HG02885 (cell line): ENCODE measurements at regions not wholly inside any gene's neighbourhood (a gene's known extent, or its start where the extent isn't known, plus 50 kb on each side); places are given as distances from the start of the nearest gene placed in this dataset.

Source experiments
- ATAC-seq: cut with Tn5 transposase; IDR thresholded peaks from one replicate; pipeline ENCODE4 v1.9.1; 2021; ENCODE audit warnings: mild to moderate bottlenecking; ENCODE audit not compliant: unreplicated experiment, poor library complexity

DNA sequence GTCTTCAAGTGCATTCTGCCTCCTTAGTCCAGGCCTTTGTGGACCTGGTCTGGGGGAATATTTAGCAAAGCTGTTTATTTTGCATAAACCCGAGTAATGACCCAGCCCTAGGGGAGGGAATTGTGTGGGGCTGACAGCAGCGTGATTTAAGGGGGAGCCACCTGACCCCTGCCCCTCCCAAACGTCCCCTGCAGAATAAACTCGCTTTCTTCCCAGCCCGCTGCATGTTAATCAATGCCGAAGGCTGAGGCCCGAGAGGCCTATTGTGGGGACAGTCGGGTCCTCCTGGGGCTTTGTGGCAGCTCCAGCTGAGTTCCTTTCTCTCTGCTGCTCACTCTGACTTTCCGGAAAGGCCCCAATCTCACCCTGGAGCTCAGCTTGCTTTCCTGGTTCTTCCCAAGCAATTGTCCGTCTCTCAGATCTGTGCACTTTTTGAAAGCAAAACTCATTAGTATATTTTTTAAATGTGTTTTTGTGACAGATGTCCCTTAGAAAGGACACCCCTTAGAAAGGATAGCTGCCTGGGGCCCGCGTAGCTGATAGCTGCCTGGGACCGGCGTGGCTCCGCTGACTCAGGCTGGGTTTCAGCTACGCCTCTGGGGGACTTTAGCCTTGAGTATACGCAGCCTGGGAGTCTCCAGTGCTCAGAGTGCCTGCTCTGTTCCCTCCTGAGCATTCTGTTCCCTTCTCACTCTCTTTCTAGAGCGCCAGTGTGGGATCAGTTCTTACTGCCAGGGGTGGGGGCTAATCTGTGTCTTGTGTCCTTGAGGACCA, 158.3 kb downstream of the GLI2 start:
- ATAC-seq: no peak

DNA sequence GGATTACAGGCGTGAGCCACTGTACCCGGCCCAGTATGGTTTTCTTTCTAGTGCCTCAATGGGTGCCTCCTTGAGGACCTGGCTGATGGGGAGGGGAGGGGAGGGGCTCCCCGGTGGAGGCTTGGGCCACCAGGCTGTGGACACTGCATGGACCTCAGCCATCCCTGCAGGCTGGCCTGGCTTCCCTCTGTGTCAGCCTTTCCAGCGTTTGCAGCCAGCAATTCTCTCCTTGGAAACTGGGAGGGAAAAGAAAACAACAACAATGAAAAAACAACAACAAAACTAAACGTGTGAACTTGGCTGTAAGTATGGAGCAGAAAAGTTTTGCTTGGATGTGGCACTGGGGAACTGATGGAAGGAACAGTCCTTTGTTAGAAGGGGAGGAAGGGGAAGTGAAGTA, 159.3 kb downstream of the GLI2 start:
- no peak for ATAC-seq

GRCh38 chr2:120896126-120896525, 160.5 kb downstream of the GLI2 start:
- no peak for ATAC-seq

DNA sequence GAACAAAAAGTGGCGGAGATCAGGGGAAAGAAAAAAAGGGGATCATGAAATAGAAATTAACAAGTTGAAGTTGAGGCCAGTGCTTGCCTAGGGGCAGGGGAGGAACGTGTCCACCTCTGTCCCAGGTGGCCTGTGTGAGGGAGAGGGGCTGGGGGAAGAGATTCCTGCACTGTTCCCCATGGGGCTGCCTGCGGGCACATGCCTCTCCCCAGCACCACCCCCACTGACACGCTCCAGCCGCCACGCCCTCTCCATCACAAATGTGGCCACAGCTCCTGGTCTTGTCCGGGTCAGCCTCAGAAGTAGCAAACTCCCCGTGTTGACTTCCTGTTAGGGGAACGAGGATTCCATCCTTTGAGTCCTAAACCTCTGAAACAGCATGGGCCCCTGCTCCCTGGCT, 161.2 kb downstream of the GLI2 start:
- no peak for ATAC-seq

DNA sequence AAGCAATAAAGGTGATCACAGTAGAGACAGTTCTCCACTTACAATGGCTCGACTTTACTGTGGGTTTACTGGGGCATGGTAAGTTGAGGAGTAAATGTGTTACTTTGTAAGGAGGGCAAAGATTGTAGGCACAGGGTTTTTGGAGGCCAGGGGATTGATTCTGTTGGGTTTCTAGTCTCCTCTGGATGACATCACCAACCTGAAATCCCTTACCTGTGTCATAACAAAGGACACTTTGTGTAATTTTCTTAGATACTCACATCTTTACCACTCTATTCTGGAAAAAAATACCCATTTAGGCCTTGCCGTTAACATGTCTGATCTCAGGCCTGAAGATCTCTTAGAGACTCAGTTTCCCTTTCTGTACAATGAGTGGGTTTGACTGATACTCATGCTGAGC, 161.7 kb downstream of the GLI2 start:
- ATAC-seq: no peak

DNA sequence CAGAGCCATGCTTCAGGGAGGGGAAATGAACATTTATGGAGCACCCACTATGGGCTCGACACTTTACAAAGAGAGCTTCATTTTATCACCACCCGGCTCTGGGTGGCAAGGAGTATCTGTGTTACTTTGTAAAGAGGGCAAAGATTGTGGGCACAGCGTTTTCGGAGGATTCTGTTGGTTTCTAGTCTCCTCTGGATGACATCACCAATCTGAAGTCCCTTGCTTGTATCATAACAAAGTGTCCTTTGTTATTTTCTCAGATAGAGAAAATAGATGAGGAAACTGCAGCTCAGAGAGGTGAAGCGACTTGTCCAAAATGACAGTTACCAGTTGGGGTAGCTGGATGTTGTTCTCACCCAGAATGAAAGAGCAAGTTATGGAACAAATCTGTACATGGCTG, 162.8 kb downstream of the GLI2 start:
- ATAC-seq: no peak

DNA sequence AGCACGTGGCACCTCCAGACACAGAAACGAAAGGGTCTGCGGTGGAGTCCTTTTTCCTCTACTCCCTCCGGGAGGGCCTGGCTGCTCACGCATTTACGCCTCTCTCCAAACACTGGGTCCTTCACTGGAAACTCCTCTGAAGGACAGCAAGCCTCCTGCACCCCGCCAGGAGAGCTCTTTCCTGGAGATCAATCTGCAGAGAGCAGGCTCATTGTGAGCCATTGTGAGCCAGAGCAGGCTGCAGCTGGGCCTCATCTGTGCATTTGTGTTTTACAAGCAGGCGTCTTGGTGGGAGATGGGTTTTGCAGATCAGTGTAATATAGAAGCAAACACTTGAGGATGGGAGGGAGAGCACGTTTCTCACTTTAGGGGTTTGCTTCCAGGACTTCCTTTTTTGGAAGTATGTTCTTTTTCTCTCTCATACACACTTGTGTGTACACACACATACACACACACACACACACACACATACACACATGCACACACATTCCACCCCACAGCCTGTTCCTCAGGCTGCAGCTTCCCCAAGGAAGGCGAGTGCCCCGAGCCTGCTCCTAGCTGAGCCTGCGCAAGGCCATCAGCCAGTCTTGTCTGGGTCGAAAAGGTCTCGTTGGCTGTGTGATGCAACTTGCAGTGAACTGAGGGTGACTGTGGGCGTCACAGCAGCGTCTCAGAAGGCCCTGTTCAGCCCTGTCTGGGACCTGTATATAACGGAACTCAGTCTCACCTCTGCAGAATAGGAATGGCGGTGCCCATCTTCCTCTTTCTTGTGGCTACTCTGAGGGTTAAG, 163.5 kb downstream of the GLI2 start:
- ATAC-seq: no peak

GRCh38 chr2:120899771-120900170, 164.1 kb downstream of the GLI2 start:
- no peak for ATAC-seq

DNA sequence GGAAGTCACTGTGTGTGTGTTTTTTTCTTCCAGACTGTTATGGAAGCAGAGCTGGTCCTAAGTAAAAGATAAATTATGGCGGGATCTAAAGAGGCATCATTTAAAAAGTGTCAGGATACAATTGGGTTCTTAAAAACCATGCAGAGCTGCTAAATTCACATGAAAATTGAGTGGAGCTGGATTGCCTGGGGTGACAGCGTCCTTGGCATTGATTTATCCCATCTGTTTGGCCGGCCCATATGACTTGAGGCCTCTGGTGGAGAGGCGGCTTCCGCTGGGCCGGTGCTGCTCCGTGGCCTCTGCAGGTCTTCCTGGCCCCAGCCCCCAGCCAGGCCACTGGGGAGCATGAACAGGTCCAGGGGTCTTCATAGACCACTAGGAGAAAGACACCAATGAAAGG, 165.5 kb downstream of the GLI2 start:
- no peak for ATAC-seq

- no peak for ATAC-seq
Measured at GRCh38 chr2:120902592-120902991, 166.9 kb downstream of the GLI2 start.

DNA sequence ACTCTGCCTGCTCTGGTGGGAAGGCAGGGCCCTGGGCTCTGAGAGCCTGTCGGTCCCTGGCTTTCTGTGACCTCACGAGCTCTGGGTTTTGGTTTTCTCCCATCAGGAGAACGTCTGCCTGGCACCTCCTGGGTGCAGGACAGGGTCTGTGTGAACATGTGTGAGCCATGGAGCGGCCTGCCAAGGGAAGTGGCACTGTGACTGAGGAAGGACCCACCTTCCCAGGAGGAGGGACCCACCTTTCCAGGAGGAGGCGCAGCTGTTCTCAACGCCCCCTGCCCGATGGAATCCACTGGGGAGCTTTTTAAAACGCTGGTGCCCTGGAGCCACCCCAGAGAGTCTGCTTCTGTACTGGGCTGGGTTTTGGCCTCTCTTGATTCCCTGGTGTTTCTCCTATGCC, 168.7 kb downstream of the GLI2 start:
- ATAC-seq: no peak

DNA sequence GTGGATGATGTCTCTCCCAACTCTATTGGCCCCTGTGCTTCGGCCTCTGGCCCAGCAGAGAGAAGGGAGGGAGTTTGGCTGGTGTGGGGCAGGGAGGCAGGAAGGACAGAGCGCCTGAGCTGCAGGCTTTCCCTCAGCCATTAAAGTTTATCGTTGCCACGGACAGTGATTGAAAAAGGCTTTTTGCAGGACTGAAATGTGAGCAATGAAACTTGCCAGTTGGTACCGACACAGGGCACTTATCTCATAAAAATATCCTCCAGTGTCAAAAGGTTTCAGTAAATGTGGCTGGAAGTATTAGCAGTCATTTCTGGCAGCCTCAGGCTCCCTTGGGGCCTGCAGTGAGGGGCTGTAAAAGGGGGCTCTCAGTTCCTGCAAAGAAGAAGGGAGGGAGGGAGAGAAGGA, 169.2 kb downstream of the GLI2 start:
- ATAC-seq: no peak

- no peak for ATAC-seq
Measured at GRCh38 chr2:120905298-120905697, 169.6 kb downstream of the GLI2 start.

- no peak for ATAC-seq
Measured at GRCh38 chr2:120905824-120906571, 170.3 kb downstream of the GLI2 start.

DNA sequence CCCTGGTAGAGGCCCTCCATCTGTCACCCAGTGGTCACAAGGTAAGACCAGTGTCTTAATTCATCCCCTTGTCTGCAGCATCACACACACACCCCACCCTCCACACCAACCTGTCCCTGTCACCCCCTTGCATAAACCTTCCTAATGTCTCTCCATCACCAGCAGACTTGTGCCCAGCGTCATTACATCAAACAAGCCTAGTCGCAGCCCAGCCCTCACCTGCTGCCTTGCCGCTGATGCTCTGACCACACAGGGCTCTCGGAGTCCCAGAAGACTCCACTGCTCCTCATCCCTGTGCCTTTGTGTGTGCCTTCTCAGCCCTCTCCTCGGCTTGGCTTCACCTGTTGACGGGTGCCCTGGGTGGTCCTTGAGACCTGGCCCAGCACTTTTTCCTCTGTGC, 171.2 kb downstream of the GLI2 start:
- ATAC-seq: no peak

GRCh38 chr2:120907822-120908221, 172.2 kb downstream of the GLI2 start:
- no peak for ATAC-seq

DNA sequence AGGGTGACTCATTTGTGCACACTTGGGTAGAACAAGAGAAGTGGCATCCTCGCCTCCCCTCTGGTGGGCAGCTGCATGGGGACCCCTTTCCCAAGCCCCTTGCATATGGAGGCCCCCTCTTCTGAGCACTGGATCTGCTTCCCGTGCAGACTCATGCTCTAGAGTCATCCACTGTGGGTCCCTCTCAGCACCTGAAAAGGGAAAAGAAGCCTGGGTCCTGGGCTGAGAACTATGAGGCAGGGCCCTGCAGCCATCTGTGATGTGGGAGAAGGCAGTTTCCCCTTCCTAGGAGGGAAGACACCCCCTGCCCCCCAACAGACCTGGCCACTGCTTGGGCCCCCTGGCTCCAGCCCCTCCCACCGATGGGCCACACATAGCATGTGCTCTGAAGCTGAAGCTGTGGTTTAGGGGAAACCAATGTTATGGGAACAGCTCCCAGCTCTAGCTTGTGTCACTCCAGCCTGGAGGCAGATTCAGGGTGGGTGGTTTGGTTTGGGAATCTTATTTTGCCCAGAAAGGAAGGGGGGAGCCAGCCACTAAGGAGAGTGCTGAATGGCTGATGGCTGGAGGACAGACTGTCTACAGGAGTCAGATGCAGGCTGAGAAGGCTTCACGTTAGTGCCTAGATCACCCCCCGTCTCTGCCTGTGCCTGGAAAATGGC, 172.8 kb downstream of the GLI2 start:
- ATAC-seq: no peak

GRCh38 chr2:120909102-120909501, 173.4 kb downstream of the GLI2 start:
- no peak for ATAC-seq

DNA sequence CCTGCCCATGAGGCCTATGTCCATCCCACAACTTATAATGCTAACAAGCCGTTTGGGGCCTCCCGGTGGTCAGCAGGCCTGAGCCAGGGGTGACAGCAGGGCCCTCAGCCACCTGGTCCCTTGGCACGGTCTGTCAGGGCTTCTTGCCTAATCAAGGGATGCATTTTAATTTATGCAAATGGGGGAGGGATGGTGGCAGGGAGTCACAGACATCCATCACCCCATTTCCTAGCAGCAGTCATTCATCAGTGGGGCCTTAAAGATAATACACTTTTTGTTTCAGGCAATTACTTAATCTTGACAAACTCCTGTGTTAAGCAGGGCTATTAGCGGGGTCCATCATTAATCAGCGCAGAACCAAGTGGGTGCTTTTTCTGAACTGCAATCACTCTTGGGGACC, 174.5 kb downstream of the GLI2 start:
- no peak for ATAC-seq
